ENCODE measurements at regions not wholly inside any gene's neighbourhood (a gene's known extent, or its start where the extent isn't known, plus 50 kb on each side); places are given as distances from the start of the nearest gene placed in this dataset.

DNA sequence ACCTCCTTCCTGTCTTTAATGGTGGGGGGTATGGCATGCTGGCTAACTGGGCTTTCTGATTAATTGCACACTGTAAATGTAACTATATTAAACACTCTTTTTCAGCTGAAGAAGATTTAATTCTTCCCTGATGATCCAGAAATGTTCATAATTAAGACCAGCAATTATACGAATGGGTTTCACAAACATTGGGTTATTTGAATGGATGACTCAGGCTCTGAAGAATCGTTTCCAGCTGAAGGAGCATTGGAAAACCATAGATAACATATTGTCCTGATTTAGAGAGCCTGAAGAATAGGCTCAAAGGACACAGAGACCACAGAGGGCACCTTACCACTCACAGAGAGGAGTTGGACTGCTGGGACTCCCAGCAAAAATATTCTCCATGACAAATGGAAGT is 130.7 kb upstream of the SSTR4 start:
- TF ChIP-seq, protein P1, sequence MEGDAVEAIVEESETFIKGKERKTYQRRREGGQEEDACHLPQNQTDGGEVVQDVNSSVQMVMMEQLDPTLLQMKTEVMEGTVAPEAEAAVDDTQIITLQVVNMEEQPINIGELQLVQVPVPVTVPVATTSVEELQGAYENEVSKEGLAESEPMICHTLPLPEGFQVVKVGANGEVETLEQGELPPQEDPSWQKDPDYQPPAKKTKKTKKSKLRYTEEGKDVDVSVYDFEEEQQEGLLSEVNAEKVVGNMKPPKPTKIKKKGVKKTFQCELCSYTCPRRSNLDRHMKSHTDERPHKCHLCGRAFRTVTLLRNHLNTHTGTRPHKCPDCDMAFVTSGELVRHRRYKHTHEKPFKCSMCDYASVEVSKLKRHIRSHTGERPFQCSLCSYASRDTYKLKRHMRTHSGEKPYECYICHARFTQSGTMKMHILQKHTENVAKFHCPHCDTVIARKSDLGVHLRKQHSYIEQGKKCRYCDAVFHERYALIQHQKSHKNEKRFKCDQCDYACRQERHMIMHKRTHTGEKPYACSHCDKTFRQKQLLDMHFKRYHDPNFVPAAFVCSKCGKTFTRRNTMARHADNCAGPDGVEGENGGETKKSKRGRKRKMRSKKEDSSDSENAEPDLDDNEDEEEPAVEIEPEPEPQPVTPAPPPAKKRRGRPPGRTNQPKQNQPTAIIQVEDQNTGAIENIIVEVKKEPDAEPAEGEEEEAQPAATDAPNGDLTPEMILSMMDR (IDR thresholded peaks at IDR 0.05; ENCODE audit: low read depth, low read length): no peak
- TF ChIP-seq EZH2phosphoT487 (IDR thresholded peaks at IDR 0.05; ENCODE audit: low read depth): no peak

Measured in OCI-LY3 (cell line).